GM21367 (cell line): ENCODE measurements at regions not wholly inside any gene's neighbourhood (a gene's known extent, or its start where the extent isn't known, plus 50 kb on each side); places are given as distances from the start of the nearest gene placed in this dataset.

Source experiments
- ATAC-seq: cut with Tn5 transposase; IDR thresholded peaks from one replicate; pipeline ENCODE4 v1.9.1; 2021; ENCODE audit not compliant: unreplicated experiment

GRCh38 chr6:71395731-71396409, 107.3 kb downstream of the OGFRL1 start:
- ATAC-seq: no peak

GRCh38 chr6:71396410-71396801, 107.8 kb downstream of the OGFRL1 start:
- ATAC-seq: peak; percentile 64

GRCh38 chr6:71399279-71399678, 110.7 kb downstream of the OGFRL1 start:
- ATAC-seq: no peak

- ATAC-seq: no peak
These were observed 112.2 kb downstream of the OGFRL1 start for GRCh38 chr6:71400852-71401251.

DNA sequence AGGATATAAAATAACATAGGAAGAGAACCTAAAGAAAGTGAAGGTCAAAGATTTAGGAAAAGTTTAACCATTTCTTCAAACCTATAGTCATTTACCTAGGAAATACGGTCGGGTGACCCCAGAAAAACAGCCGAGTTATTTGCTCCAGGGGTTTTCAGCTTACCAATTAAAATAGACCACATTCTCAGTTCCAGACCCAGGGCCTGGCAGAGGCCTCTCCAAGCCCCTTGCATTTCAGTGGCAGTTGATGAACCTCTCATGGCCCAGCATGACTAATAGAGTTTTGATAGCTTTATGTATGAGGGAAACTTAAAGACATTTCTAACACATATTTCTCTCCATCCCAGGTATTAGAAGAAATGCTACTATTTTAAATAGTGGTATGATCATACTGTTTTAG, 113.5 kb downstream of the OGFRL1 start:
- ATAC-seq: no peak

DNA sequence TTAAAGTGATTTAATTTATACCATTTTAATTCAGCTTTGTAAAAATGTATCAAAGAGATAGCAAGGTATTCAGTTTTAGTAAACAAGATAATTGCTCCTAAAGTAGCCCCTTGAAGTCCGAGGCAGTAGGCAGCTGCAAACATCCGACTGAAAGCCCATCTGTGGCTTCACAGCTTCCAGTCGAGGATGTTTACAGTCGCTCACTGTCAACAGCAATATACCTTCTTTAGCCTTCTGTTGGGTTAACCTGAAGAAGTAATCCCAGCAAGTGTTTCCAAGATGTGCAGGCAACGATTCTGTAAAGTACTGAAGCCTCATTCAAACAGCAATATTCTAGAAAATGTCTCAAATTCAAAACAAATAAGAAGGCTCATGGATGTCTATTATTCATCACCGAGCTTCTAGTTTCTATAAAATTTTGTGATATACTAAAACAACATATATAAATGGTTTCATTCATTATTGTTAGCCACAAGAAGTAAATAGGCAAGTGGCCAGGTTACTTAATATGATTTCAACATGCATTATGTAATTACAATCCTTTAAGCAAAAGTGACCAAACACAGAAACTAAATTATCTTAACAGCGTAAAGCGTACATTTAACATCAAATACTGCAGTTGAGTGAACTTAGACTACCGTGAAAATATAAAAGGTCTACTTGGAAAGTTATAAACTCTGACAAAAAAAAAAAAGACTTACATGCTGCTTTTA, 115.0 kb downstream of the OGFRL1 start:
- ATAC-seq: no peak

GRCh38 chr6:71404145-71404966, 115.7 kb downstream of the OGFRL1 start:
- ATAC-seq: no peak

DNA sequence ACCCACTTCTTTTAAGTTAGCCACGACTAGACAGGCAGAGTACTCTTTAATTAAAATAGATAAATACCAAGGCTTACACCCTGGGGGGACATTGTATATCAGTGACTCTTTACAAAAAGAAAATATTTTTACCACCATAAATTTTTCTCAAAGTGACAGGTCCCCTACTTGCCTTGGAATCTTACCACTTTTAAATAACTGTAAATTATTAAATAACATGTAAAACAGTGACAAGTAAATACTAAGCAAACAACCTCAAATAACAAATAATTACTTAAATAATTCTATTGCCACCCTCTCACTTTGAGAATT, 116.3 kb downstream of the OGFRL1 start:
- ATAC-seq: no peak

- ATAC-seq: no peak
These were observed 116.8 kb downstream of the OGFRL1 start for GRCh38 chr6:71405416-71405815.

DNA sequence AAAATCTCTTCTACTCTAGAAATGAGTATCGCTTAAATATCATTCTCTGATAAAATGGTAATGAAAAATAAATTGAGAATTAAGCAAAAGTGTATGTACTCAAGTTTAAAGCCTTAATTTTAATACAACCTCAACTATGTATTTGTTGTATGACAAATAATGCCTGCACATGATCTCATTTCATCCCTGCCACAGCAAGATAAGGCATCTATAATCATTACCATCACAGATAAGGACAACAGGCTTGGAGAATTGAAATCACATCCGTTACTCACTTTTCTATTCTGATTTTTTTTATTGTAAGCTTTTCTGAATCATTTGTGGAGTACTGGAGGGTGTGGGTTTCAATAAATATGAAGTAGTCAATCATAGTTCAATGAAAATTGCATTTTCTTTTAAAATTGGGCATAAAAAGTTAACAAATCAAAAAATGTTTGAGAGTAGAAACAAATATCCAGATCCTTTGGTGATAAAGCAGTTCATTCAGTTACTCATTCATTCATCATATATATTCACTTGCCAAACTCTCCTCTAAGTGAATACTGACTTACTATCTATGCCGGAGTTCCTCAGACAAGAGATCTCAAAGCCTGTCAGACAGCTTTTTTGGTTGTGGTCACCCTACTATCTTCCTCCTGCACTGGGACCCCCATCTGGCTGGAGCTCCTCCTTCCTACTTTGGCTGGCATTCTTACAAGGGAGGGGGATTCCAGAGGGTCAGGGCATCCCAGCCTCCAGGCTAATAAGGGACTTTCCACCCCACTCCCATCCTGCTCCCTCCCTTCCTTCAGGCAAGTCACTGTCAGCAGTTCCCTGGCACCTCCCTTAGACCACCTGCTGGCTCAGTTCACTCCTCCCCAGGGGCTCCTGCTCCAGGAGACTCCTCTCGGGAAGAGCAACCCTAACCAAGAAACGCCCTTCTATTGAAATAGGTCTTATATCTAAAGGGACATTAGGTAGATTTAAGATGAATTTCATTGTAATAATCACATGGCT, 118.6 kb downstream of the OGFRL1 start:
- no peak for ATAC-seq

DNA sequence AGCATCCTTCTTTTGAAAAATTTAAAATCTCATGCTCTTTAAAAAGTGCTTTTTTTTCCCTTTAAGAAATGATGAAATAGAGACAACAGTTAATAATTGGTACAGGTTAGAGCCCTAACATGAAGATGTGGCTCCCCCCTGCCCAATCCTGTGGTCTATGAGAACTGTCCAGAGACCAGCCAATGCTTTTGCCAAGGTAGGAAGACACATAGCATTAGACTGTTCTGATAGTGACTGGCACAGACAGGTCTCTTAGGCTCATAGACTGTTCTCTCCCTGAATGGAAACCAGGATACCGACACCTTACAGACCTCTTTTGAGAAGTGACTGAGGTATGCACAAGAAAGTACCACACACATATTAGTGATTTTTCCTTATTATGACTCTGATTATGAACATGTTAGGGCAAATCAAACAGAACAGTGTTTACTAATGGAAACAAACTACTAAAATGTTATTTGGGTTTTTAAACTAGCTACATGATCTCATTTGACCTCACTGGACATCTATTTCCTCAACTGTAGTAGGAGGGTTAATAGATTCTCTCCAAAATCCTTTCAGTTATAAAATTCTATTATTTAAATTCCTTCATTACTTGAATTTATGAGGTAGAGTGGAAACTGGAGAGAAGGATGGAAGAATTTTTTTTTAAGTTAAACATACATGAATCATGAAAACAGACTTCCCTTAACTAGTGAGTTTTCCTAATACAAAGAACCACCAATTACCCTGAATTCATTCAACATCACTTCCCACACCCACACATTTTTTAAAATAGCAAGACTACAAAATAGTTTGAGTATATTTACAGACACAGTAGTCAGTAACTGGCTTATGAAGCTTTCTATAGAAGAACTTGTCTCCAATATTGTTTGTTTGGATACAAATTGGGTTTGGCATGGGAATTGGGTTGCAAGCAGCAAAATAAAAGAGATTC, 120.4 kb downstream of the OGFRL1 start:
- no peak for ATAC-seq

DNA sequence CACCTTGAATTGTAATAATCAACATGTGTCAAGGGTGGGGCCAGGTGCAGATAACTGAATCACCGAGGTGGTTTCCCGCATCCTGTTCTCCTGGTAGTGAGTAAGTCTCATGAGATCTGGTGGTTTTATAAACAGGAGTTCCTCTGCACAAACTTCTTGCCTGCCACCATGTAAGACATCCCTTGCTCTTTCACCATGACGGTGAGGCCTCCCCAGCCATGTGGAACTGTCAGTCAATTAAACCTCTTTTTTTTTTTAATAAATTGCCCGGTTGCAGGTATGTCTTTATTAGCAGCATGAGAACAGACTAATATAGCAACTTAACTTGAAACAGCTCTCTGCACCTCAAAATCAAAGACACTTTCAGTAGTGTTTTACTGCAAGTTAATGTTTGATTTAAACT, 121.6 kb downstream of the OGFRL1 start:
- ATAC-seq: no peak

- ATAC-seq: no peak
These were observed 122.1 kb downstream of the OGFRL1 start for GRCh38 chr6:71410681-71411080.

DNA sequence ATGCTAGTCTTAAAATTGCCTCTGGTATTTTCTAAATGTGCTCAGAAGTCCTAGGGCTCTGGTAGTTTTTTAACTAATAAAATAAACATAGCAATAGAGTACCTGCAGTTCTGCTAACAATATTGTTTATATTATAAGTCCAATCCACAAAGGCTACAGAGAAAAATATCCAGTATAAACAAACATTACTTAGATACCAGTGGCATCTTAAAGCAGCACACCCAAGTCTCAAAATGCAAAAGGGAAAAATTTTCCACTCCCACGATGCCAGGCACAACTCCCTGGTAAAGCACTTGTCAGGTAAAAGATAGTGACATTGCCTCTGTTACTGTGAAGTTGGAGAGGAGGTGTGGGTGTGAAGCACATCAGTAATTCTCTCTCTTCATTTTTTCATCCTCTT, 123.3 kb downstream of the OGFRL1 start:
- no peak for ATAC-seq

- ATAC-seq: no peak
These were observed 124.0 kb downstream of the OGFRL1 start for GRCh38 chr6:71412559-71413140.

- no peak for ATAC-seq
These were observed 125.9 kb downstream of the OGFRL1 start for GRCh38 chr6:71414486-71414885.

- no peak for ATAC-seq
These were observed 130.8 kb downstream of the OGFRL1 start for GRCh38 chr6:71419217-71420094.

GRCh38 chr6:71420095-71420692, 131.6 kb downstream of the OGFRL1 start:
- no peak for ATAC-seq
